Thyroid gland (tissue), 4 donors: ENCODE measurements at regions not wholly inside any gene's neighbourhood (a gene's known extent, or its start where the extent isn't known, plus 50 kb on each side); places are given as distances from the start of the nearest gene placed in this dataset.

Experiments
- POLR2A ChIP-seq, 2 donors: fragments of 450-650 bp; IDR thresholded peaks; one replicate each; pipeline ENCODE4 v1.6.1; 2017; ENCODE audit warnings: antibody characterized with exemption in 2 of 2, mild to moderate bottlenecking in 2 of 2, moderate library complexity in 1 of 2
- TF ChIP-seq, protein P1 (sequence below), 6 experiments: fragments of 200-600 bp in 3 of 6; fragments of 450-650 bp in 3 of 6; sonication (generic) in 3 of 6; IDR thresholded peaks; one replicate each; pipeline ENCODE4 v1.5.1; 2016 to 2019; ENCODE audit warnings: antibody characterized with exemption in 6 of 6, mild to moderate bottlenecking in 2 of 6, inconsistent platforms in 1 of 6, moderate library complexity in 1 of 6

DNA sequence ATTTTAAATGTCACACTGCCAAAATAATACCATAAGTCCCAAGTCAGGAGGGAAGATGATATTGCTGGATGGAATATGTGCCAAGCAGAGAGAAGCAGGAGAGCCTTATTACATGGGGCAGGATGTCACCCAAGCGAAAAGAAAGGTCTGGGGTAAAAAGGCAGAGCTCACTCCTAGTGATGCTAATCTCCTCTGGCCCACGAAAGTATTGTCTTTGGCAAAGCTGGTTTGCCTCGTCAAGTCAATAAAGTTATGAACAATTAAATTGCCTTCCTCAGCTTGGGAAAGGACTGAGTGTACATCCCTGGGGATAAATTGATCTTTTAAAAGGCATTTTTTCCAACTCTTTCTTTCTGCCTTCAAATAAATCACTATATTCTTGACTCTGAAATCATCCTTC, 220.6 kb downstream of the DMAC1 start:
- TF ChIP-seq, protein P1, sequence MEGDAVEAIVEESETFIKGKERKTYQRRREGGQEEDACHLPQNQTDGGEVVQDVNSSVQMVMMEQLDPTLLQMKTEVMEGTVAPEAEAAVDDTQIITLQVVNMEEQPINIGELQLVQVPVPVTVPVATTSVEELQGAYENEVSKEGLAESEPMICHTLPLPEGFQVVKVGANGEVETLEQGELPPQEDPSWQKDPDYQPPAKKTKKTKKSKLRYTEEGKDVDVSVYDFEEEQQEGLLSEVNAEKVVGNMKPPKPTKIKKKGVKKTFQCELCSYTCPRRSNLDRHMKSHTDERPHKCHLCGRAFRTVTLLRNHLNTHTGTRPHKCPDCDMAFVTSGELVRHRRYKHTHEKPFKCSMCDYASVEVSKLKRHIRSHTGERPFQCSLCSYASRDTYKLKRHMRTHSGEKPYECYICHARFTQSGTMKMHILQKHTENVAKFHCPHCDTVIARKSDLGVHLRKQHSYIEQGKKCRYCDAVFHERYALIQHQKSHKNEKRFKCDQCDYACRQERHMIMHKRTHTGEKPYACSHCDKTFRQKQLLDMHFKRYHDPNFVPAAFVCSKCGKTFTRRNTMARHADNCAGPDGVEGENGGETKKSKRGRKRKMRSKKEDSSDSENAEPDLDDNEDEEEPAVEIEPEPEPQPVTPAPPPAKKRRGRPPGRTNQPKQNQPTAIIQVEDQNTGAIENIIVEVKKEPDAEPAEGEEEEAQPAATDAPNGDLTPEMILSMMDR (IDR thresholded peaks at IDR 0.05) = no peak
- TF ChIP-seq POLR2A (IDR thresholded peaks at IDR 0.05) = no peak
